GM21576 (cell line): ENCODE measurements at regions not wholly inside any gene's neighbourhood (a gene's known extent, or its start where the extent isn't known, plus 50 kb on each side); places are given as distances from the start of the nearest gene placed in this dataset.
"Not testable (repeated sequence)": the region's sequence is repeated elsewhere in the genome, so short reads cannot be mapped to it uniquely, and the experiment has no call there.

Experiments
- ATAC-seq: cut with Tn5 transposase; IDR thresholded peaks from one replicate; pipeline ENCODE4 v1.9.1; 2021; ENCODE audit warnings: mild to moderate bottlenecking, moderate library complexity; ENCODE audit not compliant: unreplicated experiment

GRCh38 chr5:99089822-99090549, 161.2 kb upstream of the CHD1 start:
- no peak for ATAC-seq

GRCh38 chr5:99088309-99088708, 159.5 kb upstream of the CHD1 start:
- no peak for ATAC-seq

- no peak for ATAC-seq
Measured at GRCh38 chr5:99083197-99083596, 154.4 kb upstream of the CHD1 start.

GRCh38 chr5:99081711-99082110, 152.9 kb upstream of the CHD1 start:
- ATAC-seq: no peak

GRCh38 chr5:99076723-99077640, 148.2 kb upstream of the CHD1 start:
- peak; percentile 84 for ATAC-seq

- ATAC-seq: no peak
Measured at GRCh38 chr5:99072846-99073245, 144.0 kb upstream of the CHD1 start.

GRCh38 chr5:99070822-99071221, 142.0 kb upstream of the CHD1 start:
- ATAC-seq: no peak

- no peak for ATAC-seq
Measured at GRCh38 chr5:99070362-99070761, 141.6 kb upstream of the CHD1 start.

GRCh38 chr5:99068944-99069650, 140.3 kb upstream of the CHD1 start:
- ATAC-seq: peak; percentile 96

GRCh38 chr5:99063737-99064136, 134.9 kb upstream of the CHD1 start:
- ATAC-seq: no peak

GRCh38 chr5:99061711-99062110, 132.9 kb upstream of the CHD1 start:
- ATAC-seq: no peak

GRCh38 chr5:99061299-99061698, 132.5 kb upstream of the CHD1 start:
- ATAC-seq: no peak

- peak; percentile 64 for ATAC-seq
Measured at GRCh38 chr5:99060306-99061261, 131.8 kb upstream of the CHD1 start.

- ATAC-seq: peak; percentile 75
Measured at GRCh38 chr5:99059685-99060084, 130.9 kb upstream of the CHD1 start.

- ATAC-seq: no peak
Measured at GRCh38 chr5:99058466-99058865, 129.7 kb upstream of the CHD1 start.

- peak; percentile 62 for ATAC-seq
Measured at GRCh38 chr5:99054972-99055371, 126.2 kb upstream of the CHD1 start.

GRCh38 chr5:99045871-99046270, 117.1 kb upstream of the CHD1 start:
- no peak for ATAC-seq

- ATAC-seq: not testable (repeated sequence)
Measured at GRCh38 chr5:99043257-99043656, 114.5 kb upstream of the CHD1 start.

- ATAC-seq: no peak
Measured at GRCh38 chr5:99037668-99038067, 108.9 kb upstream of the CHD1 start.

- no peak for ATAC-seq
Measured at GRCh38 chr5:99035942-99036341, 107.1 kb upstream of the CHD1 start.
